ENCODE measurements at regions not wholly inside any gene's neighbourhood (a gene's known extent, or its start where the extent isn't known, plus 50 kb on each side); places are given as distances from the start of the nearest gene placed in this dataset.

GRCh38 chr11:119888119-119888518 is 159.1 kb upstream of the NECTIN1 start:
- TF ChIP-seq CTCF (IDR thresholded peaks at IDR 0.05; ENCODE audit: low read length) (no peak), EZH2 (IDR thresholded peaks at IDR 0.05; ENCODE audit: borderline replicate concordance, low read length) (no peak)

Measured in OCI-LY1 (cell line).